ENCODE measurements at regions not wholly inside any gene's neighbourhood (a gene's known extent, or its start where the extent isn't known, plus 50 kb on each side); places are given as distances from the start of the nearest gene placed in this dataset.

GRCh38 chr10:2053805-2054204 lies 316.5 kb upstream of the ADARB2 start:
- TF ChIP-seq CTCF (IDR thresholded peaks at IDR 0.05) = no peak
- no peak for TF ChIP-seq POLR2A (IDR thresholded peaks at IDR 0.05)
